22Rv1 (cell line): ENCODE measurements at regions not wholly inside any gene's neighbourhood (a gene's known extent, or its start where the extent isn't known, plus 50 kb on each side); places are given as distances from the start of the nearest gene placed in this dataset.

Experiments
- ZFX ChIP-seq: fragments of 450-650 bp; IDR thresholded peaks from 2 replicates; pipeline ENCODE4 v1.6.1; 2017; ENCODE audit warnings: antibody characterized with exemption, borderline replicate concordance
- TF ChIP-seq, protein P1 (sequence below): fragments of 450-650 bp; IDR thresholded peaks from 2 replicates; pipeline ENCODE4 v1.5.1; 2017; ENCODE audit warnings: mild to moderate bottlenecking

DNA sequence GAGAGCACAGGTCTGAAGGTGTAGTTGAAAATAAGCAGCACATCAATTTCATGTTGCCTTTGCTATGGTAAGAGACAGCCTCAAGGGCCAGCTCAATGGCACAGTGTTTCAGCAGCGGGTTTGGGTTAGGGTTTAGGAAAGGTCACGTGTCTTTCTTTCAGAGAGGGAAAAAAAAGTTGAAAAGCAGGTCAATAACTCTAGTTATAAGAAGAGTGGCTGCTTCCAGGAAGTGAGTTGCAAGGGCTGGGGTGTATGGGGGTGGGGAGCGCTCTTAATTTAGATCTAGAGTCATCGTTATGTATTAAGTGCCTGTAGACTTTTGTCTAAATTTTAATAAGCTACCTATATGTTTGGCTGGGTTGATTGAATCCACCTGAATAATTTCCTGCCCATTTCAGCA lies 118.5 kb upstream of the SPAG17 start:
- TF ChIP-seq, protein P1, sequence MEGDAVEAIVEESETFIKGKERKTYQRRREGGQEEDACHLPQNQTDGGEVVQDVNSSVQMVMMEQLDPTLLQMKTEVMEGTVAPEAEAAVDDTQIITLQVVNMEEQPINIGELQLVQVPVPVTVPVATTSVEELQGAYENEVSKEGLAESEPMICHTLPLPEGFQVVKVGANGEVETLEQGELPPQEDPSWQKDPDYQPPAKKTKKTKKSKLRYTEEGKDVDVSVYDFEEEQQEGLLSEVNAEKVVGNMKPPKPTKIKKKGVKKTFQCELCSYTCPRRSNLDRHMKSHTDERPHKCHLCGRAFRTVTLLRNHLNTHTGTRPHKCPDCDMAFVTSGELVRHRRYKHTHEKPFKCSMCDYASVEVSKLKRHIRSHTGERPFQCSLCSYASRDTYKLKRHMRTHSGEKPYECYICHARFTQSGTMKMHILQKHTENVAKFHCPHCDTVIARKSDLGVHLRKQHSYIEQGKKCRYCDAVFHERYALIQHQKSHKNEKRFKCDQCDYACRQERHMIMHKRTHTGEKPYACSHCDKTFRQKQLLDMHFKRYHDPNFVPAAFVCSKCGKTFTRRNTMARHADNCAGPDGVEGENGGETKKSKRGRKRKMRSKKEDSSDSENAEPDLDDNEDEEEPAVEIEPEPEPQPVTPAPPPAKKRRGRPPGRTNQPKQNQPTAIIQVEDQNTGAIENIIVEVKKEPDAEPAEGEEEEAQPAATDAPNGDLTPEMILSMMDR, result no peak
- no peak for TF ChIP-seq ZFX
